AG04449 (cell line): ENCODE measurements at regions not wholly inside any gene's neighbourhood (a gene's known extent, or its start where the extent isn't known, plus 50 kb on each side); places are given as distances from the start of the nearest gene placed in this dataset.

ENCODE experiments used
- CTCF ChIA-PET: fragments of 350-600 bp; formaldehyde crosslinking; extraction: SDS; loops from one replicate; lab custom pipeline; 2021; ENCODE audit warnings: antibody characterized with exemption; lab: Yijun Ruan, JAX
- POLR2A ChIA-PET: fragments of 400-600, 350-600 bp; formaldehyde crosslinking; extraction: SDS; loops from one replicate; lab custom pipeline; 2020; ENCODE audit warnings: antibody characterized with exemption, inconsistent platforms; lab: Yijun Ruan, JAX
- DNase-seq: peaks from one replicate; pipeline ENCODE4 v3.0.0-alpha.2; 2010; ENCODE audit warnings: low read depth, low spot score
- H3K4me3 ChIP-seq: 2 replicates; pipeline ENCODE4 v1.5.1; 2011; ENCODE audit warnings: low read depth, mild to moderate bottlenecking, control low read depth, low read length
- TF ChIP-seq, protein P1 (sequence below): IDR thresholded peaks from one replicate; pipeline ENCODE4 v1.5.1; 2011; ENCODE audit warnings: mild to moderate bottlenecking, moderate library complexity, low read length, control low read depth, inconsistent platforms; ENCODE audit not compliant: insufficient read depth; ENCODE audit errors: missing control alignments

DNA sequence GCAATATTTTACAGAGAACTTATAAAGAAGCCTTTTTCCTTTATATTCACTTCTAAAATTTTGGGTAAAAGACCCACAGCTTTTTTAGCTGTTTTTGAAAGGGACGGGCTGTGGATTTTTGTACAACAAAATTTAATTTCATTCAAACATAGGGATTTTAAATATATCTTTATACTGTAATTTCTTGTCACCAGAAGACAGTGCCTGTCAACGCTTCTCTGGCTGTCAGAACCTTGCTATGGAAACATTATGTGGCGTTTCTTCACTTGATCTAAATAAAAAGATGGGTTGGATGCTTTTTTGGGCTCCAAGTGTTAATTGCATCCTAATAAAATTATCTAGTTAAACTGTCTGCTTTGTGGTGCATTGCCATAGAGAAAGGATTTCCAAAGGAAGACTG, 635.6 kb upstream of the ALCAM start:
- H3K4me3 ChIP-seq = no peak overlapping the region
- CTCF ChIA-PET = no interaction called here
- DNase-seq = no peak
- TF ChIP-seq, protein P1, sequence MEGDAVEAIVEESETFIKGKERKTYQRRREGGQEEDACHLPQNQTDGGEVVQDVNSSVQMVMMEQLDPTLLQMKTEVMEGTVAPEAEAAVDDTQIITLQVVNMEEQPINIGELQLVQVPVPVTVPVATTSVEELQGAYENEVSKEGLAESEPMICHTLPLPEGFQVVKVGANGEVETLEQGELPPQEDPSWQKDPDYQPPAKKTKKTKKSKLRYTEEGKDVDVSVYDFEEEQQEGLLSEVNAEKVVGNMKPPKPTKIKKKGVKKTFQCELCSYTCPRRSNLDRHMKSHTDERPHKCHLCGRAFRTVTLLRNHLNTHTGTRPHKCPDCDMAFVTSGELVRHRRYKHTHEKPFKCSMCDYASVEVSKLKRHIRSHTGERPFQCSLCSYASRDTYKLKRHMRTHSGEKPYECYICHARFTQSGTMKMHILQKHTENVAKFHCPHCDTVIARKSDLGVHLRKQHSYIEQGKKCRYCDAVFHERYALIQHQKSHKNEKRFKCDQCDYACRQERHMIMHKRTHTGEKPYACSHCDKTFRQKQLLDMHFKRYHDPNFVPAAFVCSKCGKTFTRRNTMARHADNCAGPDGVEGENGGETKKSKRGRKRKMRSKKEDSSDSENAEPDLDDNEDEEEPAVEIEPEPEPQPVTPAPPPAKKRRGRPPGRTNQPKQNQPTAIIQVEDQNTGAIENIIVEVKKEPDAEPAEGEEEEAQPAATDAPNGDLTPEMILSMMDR = no peak
- POLR2A ChIA-PET = no interaction called here

DNA sequence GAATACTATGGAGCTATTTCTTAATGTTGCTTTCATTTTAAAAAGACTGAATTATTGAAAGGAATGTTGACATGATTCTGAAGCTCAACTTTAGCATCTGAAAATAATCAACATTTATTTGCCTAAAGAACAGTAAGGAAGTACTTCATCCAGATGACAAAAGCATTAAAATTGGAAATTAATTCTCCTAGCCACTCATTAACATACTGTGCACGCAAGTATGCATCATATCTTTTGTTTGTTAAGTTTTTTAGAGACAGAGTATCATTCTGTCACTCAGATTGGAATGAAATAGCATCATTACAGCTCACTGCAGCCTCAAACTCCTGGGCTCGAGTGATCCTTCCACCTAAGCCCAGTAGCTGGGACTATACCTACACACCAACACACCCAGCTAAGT, 632.1 kb upstream of the ALCAM start:
- no peak overlapping the region for H3K4me3 ChIP-seq
- TF ChIP-seq, protein P1 = no peak
- no peak for DNase-seq
- ChIA-PET POLR2A (no interaction called here), CTCF (no interaction called here)

DNA sequence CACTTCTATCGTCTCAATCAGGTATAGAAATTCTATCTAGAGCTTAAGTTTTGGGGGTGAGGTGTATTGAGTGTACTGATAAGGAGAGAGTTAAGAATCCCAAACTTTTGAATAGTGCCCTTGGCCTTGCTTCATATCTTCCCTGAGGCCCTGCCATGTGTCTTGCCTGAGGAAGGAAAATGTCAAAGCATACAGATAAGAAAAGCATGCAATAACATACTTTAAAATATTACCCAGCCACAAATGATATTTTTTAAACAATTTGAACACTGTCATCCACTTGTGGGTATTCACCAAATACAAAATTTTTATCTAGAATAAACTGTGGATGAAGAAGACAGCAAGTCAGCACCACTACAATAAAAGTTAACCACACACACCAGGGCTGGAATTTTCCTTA, 631.0 kb upstream of the ALCAM start:
- ChIA-PET POLR2A (no interaction called here), CTCF (no interaction called here)
- TF ChIP-seq, protein P1 = no peak
- DNase-seq = no peak
- H3K4me3 ChIP-seq = no peak overlapping the region

DNA sequence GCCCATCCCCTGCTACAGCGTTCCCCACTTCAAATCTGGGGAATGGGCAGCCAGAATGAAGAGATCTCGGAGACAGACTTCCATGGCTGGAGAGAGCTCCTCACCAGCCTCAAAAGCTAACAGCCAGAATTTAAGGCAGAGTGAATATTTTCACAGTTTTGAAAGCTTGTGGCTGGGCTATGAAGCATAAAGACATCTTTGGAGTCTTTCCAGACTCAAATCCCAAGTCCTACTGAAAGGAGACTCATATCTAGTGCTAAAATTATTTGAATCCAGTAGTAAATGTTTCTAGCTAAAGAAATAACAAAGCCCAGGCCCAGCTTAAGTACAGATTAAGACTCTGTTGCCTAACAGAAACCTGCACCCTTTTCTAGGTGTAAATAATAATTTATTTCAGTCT, 628.4 kb upstream of the ALCAM start:
- ChIA-PET POLR2A (no interaction called here), CTCF (no interaction called here)
- H3K4me3 ChIP-seq = no peak overlapping the region
- peak; percentile 19 for DNase-seq
- TF ChIP-seq, protein P1 = no peak

DNA sequence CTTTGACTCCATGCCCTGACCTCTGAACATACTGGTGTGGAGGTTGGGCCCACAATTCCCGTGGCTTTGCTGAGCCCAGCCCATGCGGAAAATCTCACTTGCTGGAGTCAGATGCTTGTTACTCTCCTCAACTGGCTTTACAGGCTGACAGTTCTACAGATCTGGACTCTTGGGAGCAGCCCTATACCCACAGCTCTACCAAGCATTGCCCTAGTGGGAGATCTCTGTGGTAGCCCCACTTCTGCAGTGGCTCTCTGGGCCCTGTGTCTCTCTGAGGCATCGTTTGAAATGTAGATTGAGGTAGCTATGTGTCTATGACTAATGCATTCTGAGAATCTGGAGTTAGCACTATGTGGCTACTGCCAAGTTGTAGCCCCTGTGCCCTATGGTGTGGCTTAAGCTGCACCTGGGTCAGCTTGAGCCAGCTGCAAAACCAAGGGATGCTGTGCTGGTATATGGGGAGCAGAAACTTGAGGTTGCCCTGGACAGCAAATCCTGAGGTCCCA, 625.8 kb upstream of the ALCAM start:
- H3K4me3 ChIP-seq = no peak overlapping the region
- ChIA-PET POLR2A (no interaction called here), CTCF (no interaction called here)
- TF ChIP-seq, protein P1 = no peak
- no peak for DNase-seq

DNA sequence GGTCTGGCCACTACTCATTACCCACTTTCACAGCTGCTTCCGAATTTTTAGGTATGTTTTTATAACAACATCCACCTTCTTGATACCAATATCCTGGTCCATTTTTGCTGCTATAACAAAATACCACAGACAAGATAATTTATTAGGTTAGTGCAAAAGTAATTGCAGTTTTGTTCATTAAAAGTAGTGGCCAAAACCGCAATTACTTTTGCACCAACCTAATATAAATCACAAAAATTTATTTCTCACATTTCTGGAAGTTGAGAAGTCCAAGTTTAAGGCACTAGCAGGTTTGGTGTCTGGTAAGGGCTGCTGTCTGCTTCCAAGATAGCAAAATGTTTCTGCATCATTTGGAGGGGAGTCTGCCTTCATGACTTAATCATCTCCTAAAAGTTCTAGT, 624.7 kb upstream of the ALCAM start:
- DNase-seq = no peak
- no peak overlapping the region for H3K4me3 ChIP-seq
- CTCF ChIA-PET = no interaction called here
- TF ChIP-seq, protein P1 = no peak
- POLR2A ChIA-PET = no interaction called here
